ENCODE measurements at regions not wholly inside any gene's neighbourhood (a gene's known extent, or its start where the extent isn't known, plus 50 kb on each side); places are given as distances from the start of the nearest gene placed in this dataset.
A peak's percentile ranks its signal among the peaks of the same experiment; 100 is the strongest.
"Not testable (repeated sequence)": the region's sequence is repeated elsewhere in the genome, so short reads cannot be mapped to it uniquely, and the experiment has no call there.

DNA sequence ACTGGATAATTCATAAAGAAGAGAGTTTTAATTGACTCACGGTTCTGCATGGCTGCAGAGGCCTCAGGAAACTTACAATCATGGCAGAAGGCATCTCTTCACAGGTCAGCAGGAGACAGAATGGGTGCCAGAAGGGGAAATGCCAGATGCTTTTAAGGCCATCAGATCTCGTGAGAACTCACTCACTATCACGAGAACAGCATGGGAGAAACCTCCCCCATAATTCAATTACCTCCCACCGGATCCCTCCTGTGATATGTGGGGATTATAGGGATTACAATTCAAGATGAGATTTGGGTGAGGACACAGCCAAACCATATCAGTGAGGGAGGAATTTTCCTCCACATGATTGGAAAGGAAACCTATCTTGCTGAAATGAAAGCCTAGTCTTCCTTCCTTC, 108.1 kb upstream of the TMEM132E start:
- DNase-seq, result not testable (repeated sequence)

GRCh38 chr17:34465789-34466188, 102.8 kb upstream of the CCL1 start:
- no peak for DNase-seq

DNA sequence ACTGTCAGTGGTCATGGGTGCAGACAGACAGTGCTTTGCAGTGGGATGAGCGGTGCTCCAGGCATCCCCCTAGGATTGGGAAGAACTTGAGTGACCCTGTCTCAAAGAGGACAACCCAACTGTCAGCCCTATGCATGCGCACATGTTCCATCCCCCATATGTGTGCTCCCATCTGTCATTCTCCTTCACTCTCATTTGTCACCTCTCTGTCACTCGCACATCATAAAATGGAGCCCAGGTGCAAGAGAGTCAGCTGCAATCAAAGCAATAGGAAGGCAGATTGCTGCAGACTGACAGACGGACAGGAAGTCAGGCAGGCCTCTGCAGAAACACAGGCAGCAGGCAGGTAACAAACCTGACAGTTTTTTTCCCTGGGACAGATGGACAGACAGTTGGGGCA, 101.8 kb upstream of the CCL1 start:
- no peak for DNase-seq

DNA sequence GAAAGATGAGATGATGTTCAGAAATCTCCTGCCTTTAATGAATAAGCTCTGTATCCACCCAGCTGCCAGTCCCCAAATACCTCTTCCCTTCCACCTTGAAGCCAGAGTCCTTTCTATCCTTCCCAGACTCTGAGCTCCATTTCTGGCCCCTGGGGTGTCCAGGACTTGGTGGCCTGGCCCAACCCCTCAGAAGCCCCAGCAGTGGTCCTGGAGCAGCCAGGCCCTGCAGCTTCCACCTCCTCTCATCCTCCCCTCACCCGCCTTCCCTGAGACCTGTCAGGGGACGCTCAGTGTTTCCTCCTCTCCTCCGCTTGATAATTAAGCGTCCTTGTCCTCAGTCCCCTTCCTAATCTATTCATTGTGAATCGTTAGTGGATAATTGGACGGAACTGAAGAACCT, 95.2 kb upstream of the CCL1 start:
- no peak for DNase-seq

GRCh38 chr17:34456121-34456520, 93.1 kb upstream of the CCL1 start:
- no peak for DNase-seq

DNA sequence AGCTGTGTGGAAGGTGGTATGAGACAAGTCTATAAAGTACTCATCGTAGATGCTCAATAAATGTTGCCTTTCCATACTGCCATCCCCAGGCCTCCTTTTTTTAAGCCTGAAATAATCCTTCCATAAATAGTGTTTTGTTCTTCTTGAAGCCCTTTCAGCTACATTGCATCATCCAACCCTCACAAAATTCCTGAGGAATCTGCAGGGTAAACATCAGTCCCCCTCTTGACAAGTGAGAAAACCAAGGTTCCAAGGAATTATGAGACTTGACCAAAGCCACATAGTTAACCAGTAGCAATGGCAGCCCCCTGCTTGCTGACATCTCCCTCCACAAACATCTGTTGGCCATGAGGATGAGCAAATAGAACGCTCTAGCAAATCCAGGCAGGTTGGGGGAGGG, 89.7 kb upstream of the CCL1 start:
- DNase-seq, result no peak

DNA sequence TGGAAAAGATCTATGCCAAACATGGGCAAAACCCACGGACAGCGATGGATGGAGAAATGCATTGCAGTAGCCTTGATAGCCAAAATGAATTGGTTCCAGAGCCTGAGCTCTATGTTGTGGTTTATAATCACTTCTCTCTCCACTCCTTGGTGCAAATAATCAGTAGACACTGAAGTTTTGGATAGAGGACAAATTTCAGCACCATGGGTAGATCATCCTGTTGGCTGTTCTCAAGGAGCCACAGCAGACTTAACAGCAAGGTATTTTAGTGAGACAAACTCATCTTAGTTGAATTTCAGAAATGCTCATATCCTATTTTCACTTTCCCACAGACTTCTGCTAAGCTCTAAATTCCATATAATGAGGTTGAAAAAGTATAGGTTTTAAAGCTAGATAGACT, 88.3 kb upstream of the CCL1 start:
- DNase-seq, result no peak

DNA sequence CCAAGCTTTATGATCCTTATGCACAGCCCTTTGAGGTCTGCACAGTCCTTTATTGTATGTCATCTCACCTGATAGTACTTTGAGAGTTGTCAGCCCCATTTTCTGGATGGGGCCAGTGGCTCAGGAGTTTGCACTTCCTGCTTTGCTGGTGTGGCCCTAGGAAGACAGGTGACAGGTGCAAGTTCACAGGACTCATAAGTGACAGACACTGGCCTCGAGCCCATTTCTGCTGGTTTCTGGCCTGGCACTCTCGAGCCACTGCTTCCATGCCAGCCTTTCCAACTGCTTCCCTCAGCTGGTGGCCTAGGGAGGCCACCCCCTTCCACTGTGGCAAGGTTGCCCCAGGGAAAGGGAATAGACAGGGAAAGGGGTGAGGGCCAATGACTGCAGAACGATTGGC, 84.4 kb upstream of the CCL1 start:
- no peak for DNase-seq

DNA sequence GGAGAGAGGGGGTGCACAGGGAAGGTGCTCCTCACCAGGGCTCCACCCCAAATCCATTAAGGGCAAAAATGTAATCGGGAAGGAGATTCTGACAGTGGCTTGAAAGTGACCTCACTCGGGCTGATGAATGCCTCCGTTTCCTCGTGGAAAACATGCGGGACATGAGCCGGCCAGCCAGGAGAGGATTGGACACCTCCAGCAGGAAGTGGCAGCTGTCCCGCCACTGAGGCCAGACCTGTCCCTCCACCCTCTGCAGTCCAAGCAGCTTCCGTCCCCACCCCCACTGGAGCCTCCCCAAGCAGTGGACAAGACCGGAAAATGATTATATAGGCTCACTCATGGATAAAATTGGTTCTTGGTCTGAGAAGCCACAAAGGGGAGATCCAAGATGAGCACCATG, 82.1 kb upstream of the CCL1 start:
- DNase-seq, result no peak

DNA sequence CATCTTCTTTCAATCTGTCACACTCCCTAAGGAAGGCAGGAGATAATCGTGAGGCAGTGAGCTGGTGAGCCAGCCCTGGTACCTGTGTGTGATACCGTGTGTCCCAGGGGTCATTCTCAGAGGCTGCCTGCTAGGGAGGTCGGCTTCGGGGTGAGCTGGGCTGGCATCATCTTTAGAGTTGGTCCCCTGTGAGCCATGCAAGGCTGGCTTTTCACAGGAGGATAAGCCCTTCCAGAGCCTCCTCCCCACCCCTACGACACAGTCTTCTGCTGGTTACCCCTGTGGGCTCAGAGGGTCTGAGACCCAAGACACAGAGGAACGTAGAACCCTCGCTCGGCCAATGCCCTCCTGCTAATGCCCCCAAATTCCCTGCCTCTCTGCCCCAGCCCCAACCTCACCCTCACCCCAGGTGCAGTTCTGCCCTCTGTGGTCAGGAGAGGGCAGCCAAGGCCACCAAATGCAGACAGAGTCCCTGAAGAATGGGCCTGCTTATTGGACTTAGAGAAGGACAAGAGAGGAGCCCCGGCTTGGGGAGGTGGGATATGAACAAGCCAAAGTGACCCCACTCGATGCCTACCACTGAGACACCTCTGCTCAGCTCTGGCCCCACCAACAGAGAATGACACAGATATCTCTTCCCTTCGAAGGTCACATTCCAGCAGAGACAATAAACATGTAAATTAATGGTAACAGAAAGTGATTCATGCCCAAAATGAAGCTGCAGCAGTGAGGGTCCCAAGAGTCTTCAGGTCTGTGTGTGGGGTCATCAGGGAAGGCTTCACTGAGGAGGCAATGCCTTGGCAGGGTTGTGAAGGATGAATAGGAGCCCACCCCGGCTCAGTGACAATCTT, 80.8 kb upstream of the CCL1 start:
- DNase-seq, result no peak

GRCh38 chr17:34442387-34443111, 79.5 kb upstream of the CCL1 start:
- no peak for DNase-seq

DNA sequence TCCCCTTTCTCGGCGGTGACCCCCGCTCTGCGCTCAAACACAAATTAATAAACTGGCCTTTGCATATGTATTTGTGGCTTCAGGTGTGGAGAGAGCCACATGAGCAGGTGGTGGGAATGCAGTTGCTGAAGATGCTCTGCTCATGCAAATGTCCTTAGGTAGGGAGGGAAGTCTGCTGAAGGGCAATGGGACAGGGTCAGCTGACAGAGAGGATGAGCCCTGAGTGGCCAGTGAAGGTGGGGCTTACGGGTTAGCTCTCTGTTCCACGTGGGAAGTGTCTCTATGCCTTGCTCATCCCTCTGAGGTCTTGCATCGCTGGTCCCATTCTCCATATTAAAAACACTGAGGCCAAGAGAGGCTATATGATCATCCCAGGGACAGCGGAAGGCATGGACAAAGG, 74.2 kb upstream of the CCL1 start:
- no peak for DNase-seq

GRCh38 chr17:34436607-34437006, 73.6 kb upstream of the CCL1 start:
- no peak for DNase-seq

- no peak for DNase-seq
These were observed 72.3 kb upstream of the CCL1 start for GRCh38 chr17:34435182-34435928.

DNA sequence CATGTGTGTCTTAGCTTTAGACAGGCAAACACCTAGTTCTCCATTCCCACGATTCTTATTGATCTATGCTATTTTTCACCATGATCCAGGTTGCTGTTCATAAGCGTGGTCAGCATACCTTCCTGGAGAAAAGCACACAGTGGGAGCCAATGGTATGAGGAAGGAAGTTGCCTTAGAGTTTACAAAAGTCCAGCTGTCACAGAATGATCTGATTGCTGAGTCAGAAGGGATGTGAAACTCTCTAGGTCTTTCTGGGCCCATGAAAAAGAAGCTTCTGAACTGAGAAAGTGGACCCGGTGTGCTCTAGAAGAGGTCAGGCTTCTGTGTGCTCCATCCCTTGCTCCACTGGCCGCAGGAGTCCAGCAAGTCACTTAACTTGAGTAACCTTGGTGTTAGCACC, 71.0 kb upstream of the CCL1 start:
- no peak for DNase-seq

- DNase-seq, result no peak
These were observed 61.9 kb upstream of the CCL1 start for GRCh38 chr17:34424814-34425491.

DNA sequence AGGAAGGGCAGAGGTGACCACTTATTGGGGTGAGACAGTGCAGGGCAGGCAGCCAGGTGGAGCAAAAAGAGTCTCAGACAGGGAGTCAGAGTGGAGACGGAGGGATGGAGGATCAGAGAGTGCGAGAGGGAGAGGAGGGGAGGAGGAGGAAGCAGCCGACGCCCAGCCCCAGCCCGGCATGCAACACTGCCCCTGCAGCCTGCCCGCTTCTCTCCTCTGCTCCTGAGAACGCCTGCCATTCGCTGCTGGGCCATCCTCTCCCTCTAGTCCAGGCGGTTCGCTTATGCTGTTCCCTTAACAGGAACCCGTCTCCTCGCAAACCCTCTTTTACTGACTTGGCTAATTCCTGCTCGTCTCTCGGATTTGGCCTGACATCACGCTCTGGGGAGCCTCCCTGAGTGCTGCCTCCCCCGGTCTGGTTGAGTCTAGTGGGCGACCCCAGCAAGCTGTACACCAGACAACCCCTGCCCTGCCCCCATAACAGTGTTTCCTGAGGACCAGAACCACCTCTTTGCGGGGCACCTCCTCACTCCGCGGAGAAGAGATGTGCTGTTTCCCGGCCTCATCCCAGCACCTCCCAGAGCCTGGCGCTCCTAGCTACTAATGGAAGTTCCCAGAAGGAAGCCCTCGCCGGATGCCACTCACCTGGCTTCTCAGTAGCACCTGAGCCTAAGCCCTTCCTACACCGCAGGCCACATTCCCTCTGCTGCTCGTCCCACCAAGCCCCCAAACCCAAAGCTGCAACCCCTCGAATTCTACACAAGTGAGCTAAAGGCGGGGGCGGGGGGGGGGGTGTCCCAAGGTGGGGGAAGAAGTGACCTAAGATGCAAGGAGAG, 61.2 kb upstream of the CCL1 start:
- DNase-seq, result no peak

GRCh38 chr17:34423315-34423714, 60.3 kb upstream of the CCL1 start:
- not testable (repeated sequence) for DNase-seq

GRCh38 chr17:34420900-34421299, 57.9 kb upstream of the CCL1 start:
- DNase-seq, result no peak

GRCh38 chr17:34420254-34420766, 57.3 kb upstream of the CCL1 start:
- peak; percentile 54 for DNase-seq

GRCh38 chr17:34416116-34416515, 53.1 kb upstream of the CCL1 start:
- no peak for DNase-seq

DNA sequence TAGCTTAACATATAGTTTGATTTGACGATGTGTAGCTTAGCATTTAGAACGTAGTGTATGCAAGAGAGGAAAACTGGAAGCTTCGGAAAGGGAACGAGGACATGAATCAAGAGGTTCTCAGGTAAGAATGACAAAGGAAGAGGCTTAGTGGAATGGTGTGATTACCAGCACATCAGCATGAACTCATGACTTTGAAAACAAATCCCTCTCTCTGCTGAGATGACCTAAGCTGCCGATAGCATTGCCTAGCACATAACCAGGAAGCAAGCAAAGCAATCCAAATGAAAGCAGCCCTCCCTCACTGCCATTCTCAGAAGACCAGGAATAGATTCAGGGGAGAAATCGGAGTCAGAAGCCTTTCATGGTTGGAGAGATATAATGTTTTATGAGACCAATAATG, 51.3 kb upstream of the CCL1 start:
- DNase-seq, result no peak

Data from stimulated activated CD4-positive, alpha-beta T cell treated with anti-CD3 and anti-CD28 coated beads, Interleukin-4, amount 100 ng/mL, for 1 hour (primary cell).